GM10248 (cell line): ENCODE measurements at regions not wholly inside any gene's neighbourhood (a gene's known extent, or its start where the extent isn't known, plus 50 kb on each side); places are given as distances from the start of the nearest gene placed in this dataset.
"Not testable (repeated sequence)": the region's sequence is repeated elsewhere in the genome, so short reads cannot be mapped to it uniquely, and the experiment has no call there.

Source experiments
- CTCF ChIA-PET: fragments of 300-600 bp; sonication (Branson Sonifier 250); formaldehyde crosslinking; extraction: SDS; loops from one replicate; lab custom pipeline; 2021; ENCODE audit warnings: antibody characterized with exemption; lab: Yijun Ruan, JAX
- POLR2A ChIA-PET: fragments of 350-650 bp; sonication (Branson Sonifier 250); formaldehyde crosslinking; extraction: SDS; loops from one replicate; lab custom pipeline; 2020; ENCODE audit warnings: antibody characterized with exemption; lab: Yijun Ruan, JAX
- DNase-seq: peaks from one replicate; pipeline ENCODE4 v3.0.0; 2012; ENCODE audit errors: extremely low spot score
- CTCF ChIP-seq: IDR thresholded peaks from 2 replicates; pipeline ENCODE4 v1.5.1; 2012; ENCODE audit warnings: mild to moderate bottlenecking, low read depth; ENCODE audit errors: extremely low read depth, missing control alignments, control extremely low read depth

- POLR2A ChIA-PET = no interaction called here
- no peak for DNase-seq
- CTCF ChIA-PET = interaction anchor here (1.3 kb wide), 1 partner anchor 11 kb away, joined by 3 read pairs; no protein-coding TSS in a partner anchor
- TF ChIP-seq CTCF = no peak
Measured at GRCh38 chr1:105270966-105271365, 1521.3 kb downstream of the AMY1C start.

- POLR2A ChIA-PET, DNase-seq, CTCF ChIA-PET: not testable (repeated sequence)
Measured at GRCh38 chr1:105272376-105272775, 1522.7 kb downstream of the AMY1C start.

GRCh38 chr1:105294838-105295237 is 1545.1 kb downstream of the AMY1C start:
- no peak for DNase-seq
- ChIA-PET CTCF (no interaction called here), POLR2A (no interaction called here)
- no peak for TF ChIP-seq CTCF

GRCh38 chr1:105310063-105310462 is 1560.4 kb downstream of the AMY1C start:
- no peak for DNase-seq
- POLR2A ChIA-PET = no interaction called here
- CTCF ChIA-PET = interaction anchor here (1.3 to 1.6 kb wide), 2 partner anchors 9 to 14 kb away, joined by 3 to 4 read pairs; no protein-coding TSS in a partner anchor
- TF ChIP-seq CTCF = no peak

- DNase-seq = no peak
- CTCF ChIA-PET = no interaction called here
- no peak for TF ChIP-seq CTCF
- POLR2A ChIA-PET = no interaction called here
Measured at GRCh38 chr1:105317976-105318375, 1568.3 kb downstream of the AMY1C start.

GRCh38 chr1:105326886-105327285 is 1577.2 kb downstream of the AMY1C start:
- no peak for DNase-seq
- POLR2A ChIA-PET = no interaction called here
- CTCF ChIA-PET = no interaction called here
- TF ChIP-seq CTCF = no peak

- TF ChIP-seq CTCF = no peak
- ChIA-PET CTCF (no interaction called here), POLR2A (no interaction called here)
- DNase-seq = no peak
Measured at GRCh38 chr1:105337420-105337819, 1587.7 kb downstream of the AMY1C start.
